Loucy (cell line): ENCODE measurements at regions not wholly inside any gene's neighbourhood (a gene's known extent, or its start where the extent isn't known, plus 50 kb on each side); places are given as distances from the start of the nearest gene placed in this dataset.

Experiments used
- H2AFZ ChIP-seq: fragments of 200-600 bp; sonication (generic); 2 replicates; pipeline ENCODE4 v1.6.0; 2016; ENCODE audit warnings: antibody characterized with exemption, mild to moderate bottlenecking, low read length, moderate library complexity
- H3F3A ChIP-seq: fragments of 200-600 bp; 2 replicates; pipeline ENCODE4 v1.6.0; 2016; ENCODE audit warnings: antibody characterized with exemption, low read depth, mild to moderate bottlenecking
- H3K27me3 ChIP-seq: fragments of 200-600 bp; sonication (generic); 2 replicates; pipeline ENCODE4 v1.6.1; 2014; ENCODE audit warnings: low read length, mild to moderate bottlenecking; ENCODE audit not compliant: insufficient read depth, poor library complexity, severe bottlenecking
- H3K36me3 ChIP-seq: fragments of 200-600 bp; sonication (generic); 2 replicates; pipeline ENCODE4 v1.6.1; 2016; ENCODE audit warnings: low read length; ENCODE audit not compliant: insufficient read depth
- H3K4me1 ChIP-seq: fragments of 200-600 bp; sonication (generic); 2 replicates; pipeline ENCODE4 v1.5.1; 2014; ENCODE audit warnings: low read length, mild to moderate bottlenecking; ENCODE audit not compliant: insufficient read depth, poor library complexity, severe bottlenecking
- H3K4me2 ChIP-seq: fragments of 200-600 bp; sonication (generic); 2 replicates; pipeline ENCODE4 v1.6.0; 2014; ENCODE audit warnings: antibody characterized with exemption, low read length, low read depth, mild to moderate bottlenecking; ENCODE audit not compliant: poor library complexity, severe bottlenecking
- H3K4me3 ChIP-seq: fragments of 200-600 bp; sonication (generic); 2 replicates; pipeline ENCODE4 v1.5.1; 2014; ENCODE audit warnings: low read length, mild to moderate bottlenecking, mixed read lengths; ENCODE audit not compliant: poor library complexity, severe bottlenecking
- H3K79me2 ChIP-seq: fragments of 200-600 bp; sonication (generic); 2 replicates; pipeline ENCODE4 v1.6.1; 2014; ENCODE audit warnings: low read length; ENCODE audit not compliant: insufficient read depth
- H3K9ac ChIP-seq: fragments of 200-600 bp; sonication (generic); 2 replicates; pipeline ENCODE4 v1.6.0; 2014; ENCODE audit warnings: mild to moderate bottlenecking, low read depth, low read length, moderate library complexity; ENCODE audit not compliant: poor library complexity, severe bottlenecking
- H3K9me2 ChIP-seq: fragments of 200-600 bp; sonication (generic); replicated peaks from 2 replicates; pipeline ENCODE4 v1.6.1; 2016; ENCODE audit warnings: low read depth, low read length, mixed read lengths
- H3K9me3 ChIP-seq: fragments of 200-600 bp; sonication (generic); 2 replicates; pipeline ENCODE4 v1.6.1; 2014; ENCODE audit warnings: mild to moderate bottlenecking, antibody characterized with exemption, low read length, low read depth; ENCODE audit not compliant: insufficient read depth
- H4K20me1 ChIP-seq: fragments of 200-600 bp; sonication (generic); 2 replicates; pipeline ENCODE4 v1.6.0; 2014; ENCODE audit warnings: antibody characterized with exemption, low read length, mild to moderate bottlenecking; ENCODE audit not compliant: insufficient read depth, poor library complexity, severe bottlenecking
- EZH2phosphoT487 ChIP-seq: fragments of 200-600 bp; IDR thresholded peaks from 2 replicates; pipeline ENCODE4 v1.6.1; 2018; ENCODE audit warnings: antibody characterized with exemption, mild to moderate bottlenecking, moderate library complexity, borderline replicate concordance
- TF ChIP-seq, protein P1 (sequence below): fragments of 200-600 bp; sonication (generic); conservative IDR thresholded peaks from 2 replicates; pipeline ENCODE4 v1.5.1; 2014; ENCODE audit warnings: mild to moderate bottlenecking, antibody characterized with exemption, low read length

DNA sequence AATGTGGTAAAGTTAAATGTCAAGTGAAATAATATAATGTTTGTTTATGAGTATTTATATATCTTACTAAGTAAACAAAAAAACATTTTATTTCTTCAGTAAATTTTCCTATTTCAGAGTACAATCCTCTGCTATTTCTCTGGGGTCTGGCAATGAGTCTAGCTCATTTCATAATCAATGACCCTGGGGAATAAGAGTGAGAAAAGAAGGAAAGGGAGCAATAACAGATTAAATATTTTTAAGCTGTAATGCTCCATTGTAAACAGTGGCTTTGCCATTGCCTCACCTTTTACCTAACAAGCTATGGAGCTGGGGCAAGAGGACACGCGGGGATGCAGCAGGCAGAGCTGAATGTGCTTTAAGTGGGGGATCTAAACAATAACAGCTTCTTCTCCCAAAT, 1071.9 kb downstream of the FLRT2 start:
- no peaks in the 10 kb centered on the region for H3K79me2 ChIP-seq
- no peaks in the 10 kb centered on the region for H3K27me3 ChIP-seq
- no peak overlapping the region for H3K4me2 ChIP-seq
- no peak overlapping the region for H3K9ac ChIP-seq
- no peak overlapping the region for H2AFZ ChIP-seq
- peaks cover 30% of the 10 kb centered on the region for H3K4me1 ChIP-seq
- no peak overlapping the region for H3K4me3 ChIP-seq
- peaks cover 17% of the 10 kb centered on the region; the same call in 1 of the 2 replicates for H3F3A ChIP-seq
- no peaks in the 10 kb centered on the region; the same call in 1 of the 2 replicates for H3K9me3 ChIP-seq
- no peaks in the 10 kb centered on the region for H3K36me3 ChIP-seq
- H3K9me2 ChIP-seq = no peaks in the 10 kb centered on the region
- no peaks in the 10 kb centered on the region for H4K20me1 ChIP-seq
- TF ChIP-seq, protein P1, sequence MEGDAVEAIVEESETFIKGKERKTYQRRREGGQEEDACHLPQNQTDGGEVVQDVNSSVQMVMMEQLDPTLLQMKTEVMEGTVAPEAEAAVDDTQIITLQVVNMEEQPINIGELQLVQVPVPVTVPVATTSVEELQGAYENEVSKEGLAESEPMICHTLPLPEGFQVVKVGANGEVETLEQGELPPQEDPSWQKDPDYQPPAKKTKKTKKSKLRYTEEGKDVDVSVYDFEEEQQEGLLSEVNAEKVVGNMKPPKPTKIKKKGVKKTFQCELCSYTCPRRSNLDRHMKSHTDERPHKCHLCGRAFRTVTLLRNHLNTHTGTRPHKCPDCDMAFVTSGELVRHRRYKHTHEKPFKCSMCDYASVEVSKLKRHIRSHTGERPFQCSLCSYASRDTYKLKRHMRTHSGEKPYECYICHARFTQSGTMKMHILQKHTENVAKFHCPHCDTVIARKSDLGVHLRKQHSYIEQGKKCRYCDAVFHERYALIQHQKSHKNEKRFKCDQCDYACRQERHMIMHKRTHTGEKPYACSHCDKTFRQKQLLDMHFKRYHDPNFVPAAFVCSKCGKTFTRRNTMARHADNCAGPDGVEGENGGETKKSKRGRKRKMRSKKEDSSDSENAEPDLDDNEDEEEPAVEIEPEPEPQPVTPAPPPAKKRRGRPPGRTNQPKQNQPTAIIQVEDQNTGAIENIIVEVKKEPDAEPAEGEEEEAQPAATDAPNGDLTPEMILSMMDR = no peak
- no peak for TF ChIP-seq EZH2phosphoT487

DNA sequence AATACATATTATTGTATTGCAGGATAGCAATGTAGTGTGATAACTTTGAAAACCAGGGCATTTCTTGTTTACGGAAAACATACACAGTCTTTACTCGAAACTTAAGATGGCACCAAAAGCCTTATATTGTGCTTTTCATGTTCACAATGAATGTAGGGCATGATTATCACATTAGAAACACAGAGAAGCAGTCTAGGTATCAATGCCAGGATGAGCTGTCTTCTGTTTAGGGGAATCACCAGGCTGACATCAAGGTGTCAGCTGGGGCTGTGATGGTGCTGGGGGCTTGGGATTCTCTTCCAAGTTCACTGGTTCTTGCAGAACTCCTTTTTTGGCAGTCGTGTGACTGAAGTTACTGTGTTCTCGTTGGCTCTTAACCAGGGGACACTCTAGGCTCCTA, 1067.3 kb downstream of the FLRT2 start:
- Histone ChIP-seq H3K36me3 (no peaks in the 10 kb centered on the region), H3K4me1 (peaks cover 5% of the 10 kb centered on the region), H3K9me3 (no peaks in the 10 kb centered on the region), H2AFZ (no peak overlapping the region), H3K79me2 (no peaks in the 10 kb centered on the region), H3F3A (no peaks in the 10 kb centered on the region), H3K4me2 (no peak overlapping the region), H3K27me3 (no peaks in the 10 kb centered on the region), H3K9me2 (no peaks in the 10 kb centered on the region), H4K20me1 (no peaks in the 10 kb centered on the region), H3K9ac (no peak overlapping the region), H3K4me3 (no peak overlapping the region)
- TF ChIP-seq, protein P1 = no peak
- no peak for TF ChIP-seq EZH2phosphoT487

DNA sequence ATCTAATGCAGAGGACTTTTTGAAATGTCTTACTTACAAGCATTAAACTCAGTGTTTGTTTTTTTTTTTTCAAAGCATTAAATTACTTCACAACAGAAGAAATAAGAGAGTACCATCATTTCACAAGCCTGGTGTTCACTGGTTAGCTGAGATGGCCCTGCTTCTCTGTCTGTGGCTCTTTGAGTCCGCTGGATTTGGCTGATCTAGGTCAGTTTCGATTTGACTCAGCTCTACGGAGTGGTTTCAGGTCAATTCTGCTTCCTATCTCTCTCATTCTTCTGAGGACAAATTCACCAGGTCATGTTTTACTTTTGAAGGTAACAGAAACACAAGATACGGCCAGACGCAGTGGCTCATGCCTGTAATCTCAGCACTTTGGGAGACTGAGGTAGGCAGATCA, 1066.1 kb downstream of the FLRT2 start:
- Histone ChIP-seq H3K4me1 (peaks cover 5% of the 10 kb centered on the region), H3F3A (no peaks in the 10 kb centered on the region), H3K27me3 (no peaks in the 10 kb centered on the region), H3K9ac (no peak overlapping the region), H3K36me3 (no peaks in the 10 kb centered on the region), H4K20me1 (no peaks in the 10 kb centered on the region), H3K4me2 (no peak overlapping the region), H3K79me2 (no peaks in the 10 kb centered on the region), H2AFZ (no peak overlapping the region), H3K4me3 (no peak overlapping the region), H3K9me3 (no peaks in the 10 kb centered on the region), H3K9me2 (no peaks in the 10 kb centered on the region)
- no peak for TF ChIP-seq EZH2phosphoT487
- TF ChIP-seq, protein P1 = no peak
